ENCODE measurements at regions not wholly inside any gene's neighbourhood (a gene's known extent, or its start where the extent isn't known, plus 50 kb on each side); places are given as distances from the start of the nearest gene placed in this dataset.

DNA sequence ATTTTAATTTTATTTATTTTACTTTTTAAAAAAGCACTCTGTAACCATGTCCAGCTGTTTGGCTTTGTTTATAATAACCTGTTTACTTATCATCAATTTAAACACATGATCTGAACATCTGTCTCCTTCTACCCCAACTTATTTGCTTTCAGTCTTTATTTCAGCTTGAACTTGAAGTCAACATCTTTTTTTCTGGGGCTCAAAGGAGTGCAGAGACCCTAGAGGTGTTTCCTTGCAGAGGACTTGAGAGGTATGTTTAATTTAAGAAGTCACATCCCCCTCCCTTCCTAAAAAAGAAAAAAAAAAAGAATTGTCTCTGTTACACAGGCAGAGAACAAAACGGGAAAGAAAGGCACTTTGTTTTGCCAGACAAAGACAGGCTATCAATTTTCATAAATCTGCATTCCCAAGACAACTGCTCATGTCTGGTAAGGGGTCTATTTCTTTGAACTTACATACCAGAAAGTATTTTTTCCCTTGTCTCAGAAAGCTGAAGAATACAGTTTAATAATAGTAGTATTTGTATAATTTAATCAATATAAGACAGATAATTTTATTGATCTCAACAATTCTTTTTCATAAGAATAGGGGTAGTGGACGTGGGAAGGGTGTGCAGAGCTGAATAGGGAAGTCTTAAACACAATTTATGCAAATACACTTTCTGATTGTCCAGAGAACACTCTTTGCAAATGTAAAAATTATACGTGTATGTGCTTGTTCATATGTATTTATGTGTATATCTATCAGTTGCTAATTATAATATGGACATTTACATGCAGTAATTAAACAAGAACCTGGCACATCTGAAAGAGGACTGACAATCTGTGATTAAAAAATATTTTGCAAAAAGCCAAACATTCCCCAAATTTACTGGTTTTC, 109.7 kb upstream of the PDZRN3 start:
- TF ChIP-seq, protein P1, sequence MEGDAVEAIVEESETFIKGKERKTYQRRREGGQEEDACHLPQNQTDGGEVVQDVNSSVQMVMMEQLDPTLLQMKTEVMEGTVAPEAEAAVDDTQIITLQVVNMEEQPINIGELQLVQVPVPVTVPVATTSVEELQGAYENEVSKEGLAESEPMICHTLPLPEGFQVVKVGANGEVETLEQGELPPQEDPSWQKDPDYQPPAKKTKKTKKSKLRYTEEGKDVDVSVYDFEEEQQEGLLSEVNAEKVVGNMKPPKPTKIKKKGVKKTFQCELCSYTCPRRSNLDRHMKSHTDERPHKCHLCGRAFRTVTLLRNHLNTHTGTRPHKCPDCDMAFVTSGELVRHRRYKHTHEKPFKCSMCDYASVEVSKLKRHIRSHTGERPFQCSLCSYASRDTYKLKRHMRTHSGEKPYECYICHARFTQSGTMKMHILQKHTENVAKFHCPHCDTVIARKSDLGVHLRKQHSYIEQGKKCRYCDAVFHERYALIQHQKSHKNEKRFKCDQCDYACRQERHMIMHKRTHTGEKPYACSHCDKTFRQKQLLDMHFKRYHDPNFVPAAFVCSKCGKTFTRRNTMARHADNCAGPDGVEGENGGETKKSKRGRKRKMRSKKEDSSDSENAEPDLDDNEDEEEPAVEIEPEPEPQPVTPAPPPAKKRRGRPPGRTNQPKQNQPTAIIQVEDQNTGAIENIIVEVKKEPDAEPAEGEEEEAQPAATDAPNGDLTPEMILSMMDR (IDR thresholded peaks at IDR 0.05; ENCODE audit: control insufficient read depth, extremely low read depth, insufficient read depth): no peak
- no peak overlapping the region for H3K4me3 ChIP-seq (ENCODE audit: low read depth, low read length)
- no peak for DNase-seq (ENCODE audit: low read depth)

DNA sequence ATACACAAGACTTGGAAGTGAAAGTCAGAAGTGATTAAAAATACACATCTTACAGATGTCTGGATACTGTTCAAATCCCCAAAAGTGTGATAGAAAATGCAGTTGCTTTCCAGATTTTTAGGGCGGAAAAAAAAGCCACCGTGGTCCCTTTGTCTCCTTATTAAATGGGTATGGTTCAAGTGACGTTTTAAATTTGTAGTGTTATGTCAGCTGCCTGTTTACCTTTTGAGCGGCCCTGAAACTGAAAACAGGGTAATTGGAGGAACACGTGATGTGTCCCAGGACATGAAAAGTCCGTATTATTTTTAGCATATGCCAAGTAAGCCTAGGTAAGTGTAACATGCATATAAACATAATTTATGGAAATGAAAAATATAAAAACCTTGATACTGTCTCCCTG, 109.0 kb upstream of the PDZRN3 start:
- no peak for DNase-seq (ENCODE audit: low read depth)
- H3K4me3 ChIP-seq (ENCODE audit: low read depth, low read length): no peak overlapping the region
- TF ChIP-seq, protein P1 (IDR thresholded peaks at IDR 0.05; ENCODE audit: control insufficient read depth, extremely low read depth, insufficient read depth): no peak

DNA sequence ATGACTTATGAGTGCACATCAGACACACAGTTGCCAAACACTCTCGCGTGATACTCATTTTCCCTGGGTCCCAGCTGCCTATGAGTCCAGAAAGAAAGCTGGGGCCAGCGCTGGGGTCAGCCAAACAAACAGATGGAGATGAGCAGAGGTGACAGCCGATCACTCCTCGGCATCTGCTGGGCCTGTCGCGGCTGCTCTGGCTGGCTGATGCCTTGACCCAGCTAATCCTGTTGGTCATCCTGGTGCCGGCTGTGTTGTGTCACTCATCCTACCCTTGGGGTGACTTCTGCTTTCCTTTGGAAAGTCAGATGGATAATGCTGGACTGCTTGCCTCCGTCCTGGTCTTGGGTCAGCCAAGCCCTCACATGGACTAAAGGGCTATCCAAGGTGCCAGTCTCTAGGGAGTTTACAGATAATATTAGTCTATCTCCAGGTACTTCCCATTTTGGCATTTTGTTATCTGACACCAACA, 105.3 kb upstream of the PDZRN3 start:
- DNase-seq (ENCODE audit: low read depth): no peak
- TF ChIP-seq, protein P1 (IDR thresholded peaks at IDR 0.05; ENCODE audit: control insufficient read depth, extremely low read depth, insufficient read depth): no peak
- H3K4me3 ChIP-seq (ENCODE audit: low read depth, low read length): no peak overlapping the region

DNA sequence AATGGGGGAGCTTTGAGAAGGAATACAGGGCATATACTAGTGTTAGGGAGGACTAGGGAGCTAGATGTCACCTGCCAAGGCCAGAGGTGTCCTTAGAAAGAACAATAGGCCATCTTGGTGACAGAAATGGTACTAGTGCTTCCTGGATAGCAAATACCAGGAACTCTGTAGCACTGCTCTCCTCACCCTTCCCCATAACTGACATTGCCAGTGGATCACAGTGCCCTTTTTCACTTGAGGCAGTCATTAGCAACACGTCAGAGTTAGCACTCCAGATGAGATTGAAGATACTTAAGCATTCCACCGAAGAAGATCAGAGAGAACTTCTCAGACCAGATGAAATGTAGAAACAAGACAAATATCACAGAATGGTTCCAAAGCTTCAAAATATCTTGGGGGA, 103.1 kb upstream of the PDZRN3 start:
- H3K4me3 ChIP-seq (ENCODE audit: low read depth, low read length): no peak overlapping the region
- TF ChIP-seq, protein P1 (IDR thresholded peaks at IDR 0.05; ENCODE audit: control insufficient read depth, extremely low read depth, insufficient read depth): no peak
- DNase-seq (ENCODE audit: low read depth): no peak

DNA sequence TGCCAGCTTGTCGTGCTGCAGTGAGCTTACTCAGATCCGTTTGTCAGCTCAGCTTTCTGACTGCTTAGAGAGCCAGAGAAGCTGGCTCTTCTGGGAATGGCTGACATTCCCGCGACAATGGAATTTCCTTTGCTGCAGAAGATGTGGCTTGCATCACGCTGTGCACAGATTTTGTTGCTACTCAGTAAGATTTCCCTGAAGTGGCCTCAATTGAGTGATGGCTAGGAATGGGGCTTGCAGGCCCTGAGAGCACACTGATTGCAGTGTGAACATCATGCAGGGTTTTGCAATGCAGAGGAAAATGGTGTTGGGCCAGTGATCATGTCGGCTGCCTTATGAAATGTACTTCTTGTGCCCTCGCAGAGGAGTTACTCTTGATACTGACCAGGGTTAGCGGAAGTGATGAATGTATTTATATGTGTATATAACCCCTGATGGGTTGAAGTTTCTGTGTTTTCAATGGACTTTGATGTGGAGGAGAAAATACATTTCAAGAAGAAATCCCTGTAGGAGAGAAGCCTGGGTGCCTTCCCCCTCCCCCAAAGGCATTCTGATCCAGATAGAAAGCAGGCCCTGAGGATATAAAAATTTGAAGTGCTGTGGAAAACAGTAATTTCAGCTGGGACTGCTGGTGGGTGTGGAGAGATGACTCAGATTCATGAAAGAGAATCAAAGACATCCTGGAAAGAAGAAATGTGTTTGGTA, 102.5 kb upstream of the PDZRN3 start:
- no peak overlapping the region for H3K4me3 ChIP-seq (ENCODE audit: low read depth, low read length)
- no peak for DNase-seq (ENCODE audit: low read depth)
- TF ChIP-seq, protein P1 (IDR thresholded peaks at IDR 0.05; ENCODE audit: control insufficient read depth, extremely low read depth, insufficient read depth): no peak

DNA sequence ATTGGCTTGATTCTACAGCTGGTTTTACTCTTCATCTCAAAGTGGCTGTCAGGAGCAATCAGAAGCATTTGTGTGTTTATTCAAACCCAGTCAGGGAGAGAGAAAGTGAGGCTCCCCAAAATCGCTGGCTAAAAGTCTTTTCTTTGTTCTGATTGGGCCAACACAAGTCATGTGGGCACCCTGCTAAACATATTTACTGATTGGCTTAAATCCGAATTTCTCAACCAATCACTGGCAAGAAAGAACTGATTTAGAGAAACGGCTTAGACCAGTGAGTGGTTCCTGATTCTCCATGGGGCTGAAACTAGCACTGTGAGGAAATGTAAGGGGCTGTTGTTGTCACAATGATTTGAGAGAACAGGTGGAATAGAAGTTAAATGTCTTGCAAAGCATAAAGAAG, 98.9 kb upstream of the PDZRN3 start:
- TF ChIP-seq, protein P1 (IDR thresholded peaks at IDR 0.05; ENCODE audit: control insufficient read depth, extremely low read depth, insufficient read depth): no peak
- no peak for DNase-seq (ENCODE audit: low read depth)
- no peak overlapping the region for H3K4me3 ChIP-seq (ENCODE audit: low read depth, low read length)
